HG03439 (cell line): ENCODE measurements at regions not wholly inside any gene's neighbourhood (a gene's known extent, or its start where the extent isn't known, plus 50 kb on each side); places are given as distances from the start of the nearest gene placed in this dataset.

Source experiments
- ATAC-seq: cut with Tn5 transposase; IDR thresholded peaks from one replicate; pipeline ENCODE4 v1.9.1; 2021; ENCODE audit warnings: mild to moderate bottlenecking, moderate library complexity; ENCODE audit not compliant: unreplicated experiment

DNA sequence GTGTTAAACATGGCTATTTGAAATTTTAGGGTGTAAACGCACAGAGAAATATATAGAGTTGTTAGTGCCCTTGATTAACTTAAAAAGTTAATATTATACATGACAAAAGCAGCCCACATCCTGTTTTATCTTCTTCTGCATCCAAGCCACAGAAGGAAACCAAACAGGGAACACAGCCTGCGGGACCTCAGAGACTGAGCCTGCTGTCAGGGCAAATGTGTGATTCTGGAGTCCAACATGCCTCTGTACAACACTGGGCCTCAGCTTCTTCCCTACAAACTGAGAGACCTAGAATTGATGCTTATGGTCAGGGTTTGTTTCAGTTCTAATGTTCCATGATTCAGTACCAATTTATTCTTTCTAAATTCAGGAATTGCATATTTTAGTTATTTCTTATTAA, 404.7 kb downstream of the FBXO15 start:
- ATAC-seq = no peak

DNA sequence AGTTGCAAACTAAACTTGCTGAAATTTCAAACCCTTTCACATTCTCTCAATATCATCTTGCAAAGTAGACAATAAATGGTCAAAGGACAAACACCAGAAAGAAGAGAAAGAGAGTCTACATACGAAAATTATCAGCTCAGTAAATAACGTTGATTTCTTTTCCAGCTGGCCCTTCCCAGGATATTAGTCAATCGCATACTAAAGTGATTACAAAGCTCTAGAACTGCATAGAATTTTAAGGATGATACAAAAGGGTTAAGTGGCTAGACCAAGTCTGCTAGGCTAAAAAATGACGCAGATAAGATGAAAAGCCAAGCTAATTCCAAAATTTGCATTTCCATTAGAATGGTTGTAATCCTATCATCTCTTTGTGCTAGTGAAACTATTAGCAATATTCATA, 405.7 kb downstream of the FBXO15 start:
- no peak for ATAC-seq

DNA sequence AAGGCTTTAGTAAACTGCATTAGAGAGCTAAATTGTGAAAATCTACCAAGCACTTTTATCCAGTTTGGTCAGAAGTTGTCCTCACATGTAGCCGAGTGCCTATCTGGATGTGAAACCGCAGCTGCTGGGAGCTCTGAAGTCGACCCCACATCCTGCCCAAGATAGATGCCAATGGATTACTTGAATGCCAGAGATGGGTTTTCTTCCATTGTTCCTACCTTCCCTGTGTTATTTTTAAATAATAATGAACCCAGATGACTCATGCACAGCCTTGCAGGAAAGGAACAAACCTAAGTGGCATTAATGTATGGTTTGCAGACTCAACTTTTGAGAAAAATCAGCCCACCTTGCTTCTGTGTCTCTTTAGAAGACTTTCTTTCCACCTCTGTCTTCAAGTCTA, 408.5 kb downstream of the FBXO15 start:
- ATAC-seq = no peak

DNA sequence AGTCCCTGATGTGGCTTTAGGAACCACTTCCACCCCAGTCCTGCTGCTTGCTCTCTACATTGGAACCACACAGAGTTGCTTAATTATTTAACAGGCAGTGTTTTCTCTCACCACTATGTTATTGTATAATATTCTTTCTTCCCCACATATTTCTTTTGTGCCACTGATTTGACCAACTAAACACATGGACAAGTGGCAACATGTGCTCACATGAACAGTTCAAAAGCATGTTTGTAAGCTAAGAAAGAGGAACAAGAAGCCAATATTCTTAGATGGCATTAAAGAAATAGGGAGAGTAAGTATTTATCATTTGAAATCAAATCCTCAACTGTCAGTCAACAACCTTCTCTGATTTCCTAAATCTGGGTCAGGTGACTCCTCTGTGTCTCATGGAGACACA, 409.6 kb downstream of the FBXO15 start:
- ATAC-seq = no peak

DNA sequence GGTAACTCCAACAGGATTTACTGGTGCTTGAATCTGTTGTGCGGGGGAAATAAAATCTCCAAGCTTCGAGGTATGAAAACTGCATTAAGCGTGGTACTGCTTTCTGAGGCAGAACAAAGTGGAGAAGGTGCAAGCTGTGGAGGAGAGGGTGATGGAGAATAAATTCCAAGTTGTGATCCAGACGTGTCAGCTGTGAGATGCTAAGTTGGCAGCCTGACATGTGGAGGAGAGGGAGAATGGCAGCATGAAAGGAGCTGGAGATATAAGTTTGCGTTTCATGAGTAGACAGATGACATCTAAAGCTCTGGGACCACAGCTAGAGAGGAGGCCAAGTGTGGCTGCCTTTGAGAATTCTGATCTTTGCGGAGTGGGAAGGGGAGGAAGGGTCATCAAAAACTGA, 411.8 kb downstream of the FBXO15 start:
- ATAC-seq = no peak

GRCh38 chr18:73733806-73734314, 413.8 kb downstream of the FBXO15 start:
- no peak for ATAC-seq

GRCh38 chr18:73733376-73733775, 414.3 kb downstream of the FBXO15 start:
- ATAC-seq = no peak

DNA sequence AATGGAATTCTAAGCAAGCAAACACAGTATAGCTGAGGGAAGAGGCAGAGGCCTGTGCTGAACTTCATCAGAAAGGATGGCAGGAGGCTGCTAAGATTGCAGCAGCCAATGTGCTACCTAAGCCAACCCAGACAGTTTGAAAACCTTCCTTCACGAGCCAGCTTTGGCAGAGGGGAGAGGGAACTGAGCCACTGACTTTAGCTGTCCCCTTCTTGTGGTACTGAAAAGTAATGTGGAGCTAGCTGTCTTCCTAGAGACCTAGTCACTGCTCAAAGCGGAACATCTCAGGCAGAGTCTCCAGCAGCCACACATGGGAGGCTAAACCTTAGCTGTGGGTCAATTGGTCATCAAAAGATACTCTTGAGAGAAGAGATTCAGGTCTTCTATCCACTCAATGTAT, 419.0 kb downstream of the FBXO15 start:
- no peak for ATAC-seq

- ATAC-seq = no peak
These were observed 422.7 kb downstream of the FBXO15 start for GRCh38 chr18:73724958-73725357.

DNA sequence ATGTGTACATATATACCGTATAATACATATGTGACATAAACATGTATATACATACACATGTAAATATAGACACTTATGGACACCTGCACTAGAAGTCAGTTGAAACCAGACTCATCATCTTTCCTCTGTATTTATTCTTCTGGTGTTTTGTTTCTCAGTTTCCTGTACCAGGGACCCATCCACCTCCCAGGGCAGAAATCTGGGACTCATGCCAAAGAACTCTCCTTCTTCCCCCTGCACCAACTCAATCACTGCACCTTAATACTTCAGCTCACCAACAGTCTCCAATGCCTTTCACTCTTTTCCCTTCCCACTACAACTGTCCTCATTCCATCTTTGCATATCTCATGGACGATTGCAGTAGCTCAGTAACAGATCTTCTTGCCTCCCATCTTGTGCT, 428.0 kb downstream of the FBXO15 start:
- no peak for ATAC-seq

DNA sequence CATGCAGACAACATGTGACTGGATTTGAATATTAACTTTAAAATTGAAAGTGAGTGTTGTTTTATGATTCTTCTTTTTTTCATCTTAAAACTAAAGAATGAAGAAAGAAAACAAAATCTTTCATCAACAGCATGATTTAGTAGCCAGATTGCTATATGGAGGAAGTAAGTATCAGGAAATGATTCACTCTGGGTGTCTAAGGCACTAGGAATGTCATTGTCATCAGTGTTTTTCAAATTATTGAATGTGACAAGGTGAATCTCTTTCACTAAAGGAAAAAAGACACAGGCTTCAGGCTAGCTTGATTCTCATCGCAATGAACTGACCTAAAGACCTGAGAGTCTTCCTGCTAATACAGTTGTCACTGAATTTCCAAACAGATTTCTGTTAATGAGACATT, 430.1 kb downstream of the FBXO15 start:
- ATAC-seq = no peak

DNA sequence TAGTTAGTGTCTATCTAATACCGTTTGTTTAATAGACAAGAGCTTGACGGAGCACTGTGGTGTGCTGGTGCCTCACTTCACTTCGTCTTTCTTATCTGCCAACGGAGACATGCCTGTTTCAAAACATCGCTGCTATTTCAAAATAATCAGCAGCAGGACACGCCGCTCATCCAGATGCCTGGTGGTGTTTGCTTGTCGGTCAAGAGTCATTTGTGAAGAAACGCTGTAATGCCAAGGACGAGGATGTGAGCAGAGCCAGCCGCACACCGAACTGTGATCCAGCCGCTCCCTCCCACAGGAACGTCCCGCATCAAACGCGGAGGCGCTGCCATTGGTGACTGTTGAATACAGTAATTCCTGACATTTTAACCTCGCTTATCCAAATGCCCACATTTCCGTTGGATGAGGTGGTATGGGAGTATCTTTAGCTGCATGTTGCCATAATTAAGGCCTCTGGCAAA, 432.4 kb downstream of the FBXO15 start:
- ATAC-seq = no peak

DNA sequence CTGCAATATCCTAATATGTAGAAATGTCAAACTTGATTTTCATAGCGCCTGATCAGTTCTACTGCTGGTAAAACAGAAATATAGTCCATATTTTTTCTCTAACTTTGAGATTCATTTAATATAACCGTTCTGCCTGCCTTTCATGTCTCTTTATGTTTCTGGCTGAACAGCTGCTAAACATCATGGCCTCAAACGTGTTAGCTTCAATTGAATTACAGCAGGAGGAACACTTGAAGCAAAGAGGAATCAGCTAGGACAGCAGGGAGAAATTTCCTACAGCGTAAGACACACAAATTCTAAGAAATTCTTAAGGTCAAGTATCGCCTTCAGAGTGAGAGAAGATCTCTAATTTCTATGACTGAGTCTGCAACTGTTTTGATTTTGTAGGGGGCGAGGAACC, 433.2 kb downstream of the FBXO15 start:
- no peak for ATAC-seq

DNA sequence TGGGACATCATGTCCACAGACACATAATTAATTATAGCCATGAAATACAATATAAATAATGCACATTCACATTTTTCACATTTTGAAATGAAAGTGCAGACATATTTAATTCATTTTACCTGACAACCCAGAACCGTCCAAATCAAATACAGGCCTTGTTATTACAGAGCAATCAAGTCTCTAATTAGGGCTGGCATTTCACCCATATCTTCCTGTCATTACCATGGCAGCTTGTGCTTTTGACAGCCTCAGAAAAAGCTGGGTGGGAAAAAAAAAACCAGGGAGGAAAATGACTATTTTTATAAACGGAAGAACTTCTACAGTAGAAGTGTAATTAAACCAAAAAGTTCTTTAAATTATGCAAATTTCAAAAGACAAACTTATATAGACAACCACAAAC, 436.4 kb downstream of the FBXO15 start:
- no peak for ATAC-seq

GRCh38 chr18:73708591-73708990, 439.0 kb downstream of the FBXO15 start:
- ATAC-seq = no peak

DNA sequence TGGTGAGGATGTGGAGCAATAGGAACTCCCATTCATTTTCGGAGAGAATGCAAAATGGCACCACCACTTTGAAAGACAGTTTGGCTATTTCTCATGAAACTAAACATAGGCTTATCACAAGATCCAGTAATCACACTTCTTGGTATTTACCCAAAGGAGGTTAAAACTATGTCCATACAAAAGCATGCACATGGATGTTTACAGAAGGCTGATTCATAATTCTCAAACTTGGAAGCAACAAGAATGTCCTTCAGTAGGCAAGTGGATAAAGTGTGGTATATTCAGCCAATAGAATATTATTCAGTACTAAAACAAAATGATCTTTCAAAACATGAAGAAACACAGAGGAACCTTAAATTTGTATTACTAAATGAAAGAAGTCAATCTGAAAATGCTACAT, 440.6 kb downstream of the FBXO15 start:
- ATAC-seq = no peak

DNA sequence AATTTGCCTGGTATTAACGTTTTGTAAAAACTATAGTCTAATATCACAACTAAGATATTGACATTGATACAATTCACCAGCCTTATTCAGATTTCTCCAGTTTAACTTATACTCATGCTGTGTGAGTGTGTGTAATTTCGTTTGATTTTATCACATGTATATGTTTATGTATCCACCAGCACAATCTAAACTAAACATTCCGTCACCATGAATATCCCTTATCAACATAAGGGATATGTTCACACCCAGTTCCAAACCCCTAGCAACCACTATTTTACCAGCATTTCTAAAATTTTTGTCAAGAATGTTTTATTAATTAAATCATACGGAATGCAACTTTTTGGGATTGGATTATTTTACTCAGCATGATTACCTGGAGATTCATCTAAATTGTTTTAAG, 450.3 kb downstream of the FBXO15 start:
- ATAC-seq = no peak

GRCh38 chr18:73696698-73697097, 450.9 kb downstream of the FBXO15 start:
- ATAC-seq = no peak

- ATAC-seq = no peak
These were observed 451.5 kb downstream of the FBXO15 start for GRCh38 chr18:73696171-73696570.

DNA sequence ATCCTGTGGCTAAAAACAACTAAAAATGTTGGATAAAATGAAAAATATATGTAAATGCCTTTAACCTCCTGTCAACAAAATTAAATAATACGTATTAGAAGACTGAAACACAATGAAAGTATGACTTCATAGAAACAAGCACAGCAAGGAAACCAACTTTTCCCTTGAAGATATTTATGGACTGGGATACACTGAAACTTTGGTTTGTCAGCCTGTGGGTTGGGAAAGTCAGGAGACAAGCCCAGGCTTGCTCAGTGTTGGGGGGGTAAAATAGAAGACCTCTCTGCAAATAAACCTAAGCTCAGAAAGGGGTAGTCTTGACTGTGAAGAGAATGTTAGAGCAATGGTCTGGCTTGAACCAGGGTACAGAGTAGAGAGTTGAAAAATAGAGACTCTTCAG, 454.5 kb downstream of the FBXO15 start:
- no peak for ATAC-seq

DNA sequence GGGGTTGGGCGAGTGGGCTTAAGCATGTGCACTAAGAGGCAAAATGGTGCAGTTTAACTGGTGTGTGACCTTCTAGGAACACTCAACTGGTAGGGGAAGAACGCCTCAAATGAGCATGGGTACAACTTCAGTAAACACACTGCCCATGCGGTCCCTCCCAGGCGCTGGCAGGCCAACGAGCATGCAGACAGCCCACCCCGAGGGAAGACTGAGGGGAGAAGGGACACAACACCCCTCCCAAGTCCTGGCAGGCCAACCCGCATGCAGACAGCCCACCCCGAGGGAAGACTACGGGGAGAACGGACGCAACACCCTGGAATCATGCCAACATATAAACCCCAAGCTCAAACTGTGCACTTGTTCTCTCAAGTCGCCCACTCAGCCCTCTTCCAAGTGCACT, 456.0 kb downstream of the FBXO15 start:
- ATAC-seq = no peak

GRCh38 chr18:73691118-73691517, 456.5 kb downstream of the FBXO15 start:
- ATAC-seq = no peak

DNA sequence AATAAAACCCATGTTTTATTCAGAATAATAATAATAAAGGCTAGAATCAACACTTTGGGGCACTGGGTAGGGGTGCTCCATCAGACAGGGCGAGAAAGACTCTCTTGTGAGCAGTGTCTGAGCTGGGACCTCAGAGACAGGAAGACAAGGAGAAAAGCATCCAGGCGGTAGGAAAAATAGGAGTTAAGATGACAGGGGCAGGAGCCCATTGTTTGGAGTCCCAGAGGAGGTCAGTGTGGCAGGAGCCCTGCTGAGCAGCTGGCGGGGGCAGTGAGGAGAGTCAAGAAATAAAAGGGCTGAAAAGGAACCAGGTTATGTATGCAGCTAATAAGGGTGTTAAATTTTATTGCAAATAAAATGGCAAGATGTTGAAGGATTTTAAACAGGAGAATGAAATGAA, 457.4 kb downstream of the FBXO15 start:
- no peak for ATAC-seq
